HepG2 (cell line): ENCODE measurements at regions not wholly inside any gene's neighbourhood (a gene's known extent, or its start where the extent isn't known, plus 50 kb on each side); places are given as distances from the start of the nearest gene placed in this dataset.
A peak's percentile ranks its signal among the peaks of the same experiment; 100 is the strongest.

Experiments
- ATAC-seq: fragments of 200-7000 bp; cut with Tn5 transposase; 3 replicates; pipeline ENCODE4 v1.9.1; 2020; ENCODE audit warnings: mild to moderate bottlenecking, moderate library complexity
- BruUV-seq: library from RNA; stranded (reverse); fragments of 400-500 nt; replicated peaks from 2 replicates; lab custom pipeline; 2021; lab: Mats Ljungman, UMichigan
- CTCF ChIA-PET: fragments of 300-600 bp; formaldehyde crosslinking; extraction: SDS; loops from one replicate; lab custom pipeline; 2021; ENCODE audit warnings: low total read pairs, inconsistent platforms, low intra/inter-chr PET ratio; lab: Yijun Ruan, JAX
- POLR2A ChIA-PET: fragments of 350-600 bp; sonication (Branson Sonifier 250); formaldehyde crosslinking; loops from one replicate; lab custom pipeline; 2020; ENCODE audit warnings: antibody characterized with exemption, inconsistent platforms; lab: Yijun Ruan, JAX
- DNase-seq: peaks from one replicate; pipeline ENCODE4 v3.0.0-alpha.2; 2015; ENCODE audit warnings: low spot score
- FAIRE-seq: peaks from 3 replicates; lab custom pipeline; 2011; peaks lifted over from hg19 to GRCh38; lab: Jason Lieb, UNC
- H2AFZ ChIP-seq: one replicate; pipeline ENCODE4 v1.6.1; 2011; ENCODE audit warnings: low read length, inconsistent platforms
- H3K27ac ChIP-seq: fragments of 300-600 bp; 3 replicates; pipeline ENCODE4 v1.8.0; 2011; ENCODE audit warnings: mixed run types, mild to moderate bottlenecking, mixed read lengths, low read length, inconsistent platforms; ENCODE audit not compliant: insufficient read depth; ENCODE audit errors: extremely low read length
- H3K27me3 ChIP-seq, 2 experiments: fragments of 200-600 bp in 1 of 2; 2 replicates in 1 of 2; 3 replicates in 1 of 2; pipeline versions ENCODE4 v1.6.0 to v1.8.0; 2011; ENCODE audit warnings: low read length in 2 of 2, mild to moderate bottlenecking in 2 of 2, moderate library complexity in 2 of 2, inconsistent platforms in 1 of 2; ENCODE audit not compliant: insufficient read depth in 2 of 2, control insufficient read depth in 1 of 2
- H3K36me3 ChIP-seq, 2 experiments: fragments of 200-600 bp in 1 of 2; replicated peaks in 1 of 2; 2 replicates in 1 of 2; 3 replicates in 1 of 2; pipeline versions ENCODE4 v1.5.1 to v1.8.0; 2011; ENCODE audit warnings: low read length in 2 of 2, inconsistent platforms in 1 of 2; ENCODE audit not compliant: insufficient read depth in 2 of 2, control insufficient read depth in 1 of 2
- H3K4me1 ChIP-seq: 2 replicates; pipeline ENCODE4 v1.5.1; 2012; ENCODE audit warnings: low read length, inconsistent platforms; ENCODE audit not compliant: insufficient read depth
- H3K4me2 ChIP-seq: 2 replicates; pipeline ENCODE4 v1.6.0; 2011; ENCODE audit warnings: low read depth, low read length, inconsistent platforms
- H3K4me3 ChIP-seq, 3 experiments: fragments of 200-600 bp in 1 of 3; sonication (generic), shearing (Covaris generic) in 1 of 3; replicated peaks in 1 of 3; 2 replicates each; pipeline ENCODE4 v1.5.1; 2011 to 2016; ENCODE audit warnings: low read length in 3 of 3, inconsistent platforms in 2 of 3, low read depth in 2 of 3, mild to moderate bottlenecking in 2 of 3, control low read depth in 1 of 3, mixed read lengths in 1 of 3; ENCODE audit not compliant: insufficient read depth in 1 of 3
- H3K79me2 ChIP-seq: one replicate; pipeline ENCODE4 v1.6.1; 2011; ENCODE audit warnings: low read length, inconsistent platforms; ENCODE audit not compliant: insufficient read depth
- H3K9ac ChIP-seq: 2 replicates; pipeline ENCODE4 v1.6.0; 2011; ENCODE audit warnings: mild to moderate bottlenecking, low read depth, low read length, inconsistent platforms; ENCODE audit not compliant: insufficient read depth
- H3K9me3 ChIP-seq: 2 replicates; pipeline ENCODE4 v1.5.1; 2012; ENCODE audit warnings: mild to moderate bottlenecking, low read length
- H4K20me1 ChIP-seq: 2 replicates; pipeline ENCODE4 v1.6.0; 2011; ENCODE audit warnings: inconsistent platforms, mild to moderate bottlenecking, low read length, moderate library complexity; ENCODE audit not compliant: insufficient read depth
- CREB1 ChIP-seq, 2 experiments: fragments of 450-650 bp in 1 of 2; IDR thresholded peaks; 2 replicates each; pipeline ENCODE4 v1.6.1; 2016 to 2017; ENCODE audit warnings: control low read depth in 1 of 2, mild to moderate bottlenecking in 1 of 2, missing compliant biosample characterization in 1 of 2, missing genetic modification characterization in 1 of 2
- EHMT2 ChIP-seq: fragments of 200-600 bp; sonication (generic); IDR thresholded peaks from 2 replicates; pipeline ENCODE4 v1.7.0; 2017; ENCODE audit warnings: antibody characterized with exemption, low read depth, low read length, borderline replicate concordance
- HDAC6 ChIP-seq: fragments of 200-600 bp; sonication (generic); IDR thresholded peaks from 2 replicates; pipeline ENCODE4 v1.7.0; 2017; ENCODE audit warnings: mild to moderate bottlenecking, antibody characterized with exemption, low read length, low read depth
- HNF4G ChIP-seq, 2 experiments: sonication (generic) in 1 of 2; formaldehyde crosslinking in 1 of 2; IDR thresholded peaks; 2 replicates each; pipeline versions ENCODE4 v1.4.0 to v1.6.1; 2011 to 2020; ENCODE audit warnings: borderline replicate concordance in 2 of 2, low read depth in 2 of 2, mild to moderate bottlenecking in 2 of 2, low read length in 1 of 2, missing genetic modification reagents in 1 of 2, moderate library complexity in 1 of 2
- ISL2 ChIP-seq: sonication (generic); formaldehyde crosslinking; IDR thresholded peaks from 2 replicates; pipeline ENCODE4 v1.5.0; 2020; ENCODE audit warnings: missing genetic modification reagents
- KDM4B ChIP-seq: sonication (generic); formaldehyde crosslinking; IDR thresholded peaks from 2 replicates; pipeline ENCODE4 v1.4.0; 2020; ENCODE audit warnings: missing genetic modification reagents
- MEIS2 ChIP-seq: sonication (generic); formaldehyde crosslinking; IDR thresholded peaks from 2 replicates; pipeline ENCODE4 v1.9.0; 2021; ENCODE audit warnings: mild to moderate bottlenecking, missing genetic modification reagents
- NCOA2 ChIP-seq: sonication (generic); formaldehyde crosslinking; IDR thresholded peaks from 2 replicates; pipeline ENCODE4 v1.8.0; 2022; ENCODE audit warnings: inconsistent platforms
- SAP130 ChIP-seq: IDR thresholded peaks from 2 replicates; pipeline ENCODE4 v1.6.1; 2016; ENCODE audit warnings: low read depth
- SMARCE1 ChIP-seq: fragments of 450-650 bp; IDR thresholded peaks from 2 replicates; pipeline ENCODE4 v1.6.1; 2017; ENCODE audit warnings: borderline replicate concordance
- TBX2 ChIP-seq: sonication (generic); formaldehyde crosslinking; IDR thresholded peaks from 2 replicates; pipeline ENCODE4 v1.5.0; 2020; ENCODE audit warnings: missing genetic modification reagents, mild to moderate bottlenecking, borderline replicate concordance
- THAP8 ChIP-seq: sonication (generic); formaldehyde crosslinking; IDR thresholded peaks from 2 replicates; pipeline ENCODE4 v1.5.1; 2020; ENCODE audit warnings: missing genetic modification reagents, mild to moderate bottlenecking, borderline replicate concordance
- TIGD3 ChIP-seq: sonication (generic); formaldehyde crosslinking; IDR thresholded peaks from 2 replicates; pipeline ENCODE4 v1.5.1; 2020; ENCODE audit warnings: mild to moderate bottlenecking, missing genetic modification reagents, borderline replicate concordance
- ZNF576 ChIP-seq: sonication (generic); formaldehyde crosslinking; IDR thresholded peaks from 2 replicates; pipeline ENCODE4 v1.4.0; 2020; ENCODE audit warnings: mild to moderate bottlenecking, missing genetic modification reagents
- ZNF639 ChIP-seq: conservative IDR thresholded peaks from 2 replicates; pipeline ENCODE4 v1.6.1; 2018; ENCODE audit warnings: missing genetic modification reagents
- ZNF644 ChIP-seq: IDR thresholded peaks from 2 replicates; pipeline ENCODE4 v1.6.1; 2016; ENCODE audit warnings: low read depth
- ZNF780A ChIP-seq: sonication (generic); formaldehyde crosslinking; IDR thresholded peaks from 2 replicates; pipeline ENCODE4 v1.8.0; 2022; ENCODE audit warnings: mild to moderate bottlenecking, missing genetic modification reagents, moderate library complexity
- ZNF816 ChIP-seq: sonication (generic); formaldehyde crosslinking; IDR thresholded peaks from 2 replicates; pipeline ENCODE4 v1.8.0; 2022; ENCODE audit warnings: missing genetic modification reagents, mild to moderate bottlenecking, borderline replicate concordance
- ZNF850 ChIP-seq: sonication (generic); formaldehyde crosslinking; conservative IDR thresholded peaks from 2 replicates; pipeline ENCODE4 v1.9.0; 2021; ENCODE audit warnings: mild to moderate bottlenecking, missing genetic modification reagents
- ZNF891 ChIP-seq: sonication (generic); formaldehyde crosslinking; IDR thresholded peaks from 2 replicates; pipeline ENCODE4 v1.5.0; 2020; ENCODE audit warnings: mild to moderate bottlenecking, missing genetic modification reagents
- WGBS: methylation state at CpG from one replicate; pipeline ENCODE4 v1.1.6; 2017; ENCODE audit warnings: low lambda C conversion rate; 5-methylcytosine and 5-hydroxymethylcytosine counted together
- in situ Hi-C: cut with HindIII; loops from 2 replicates; pipeline ENCODE4 v1.10.0; 2017; ENCODE audit warnings: low pct_unique_long_range_greater_than_20kb; ENCODE audit not compliant: extremely low pct_ligation_motif_present
- intact Hi-C: fragments of 100-400 bp; cut with micrococcal nuclease; formaldehyde crosslinking; loops from one replicate; pipeline ENCODE4 v1.10.0; 2022; ENCODE audit not compliant: unreplicated experiment

- Histone ChIP-seq H2AFZ (no peak overlapping the region), H3K9ac (no peak overlapping the region), H3K79me2 (no peaks in the 10 kb centered on the region), H3K27me3 (no peaks in the 10 kb centered on the region), H4K20me1 (no peaks in the 10 kb centered on the region), H3K4me1 (peaks cover 69% of the 10 kb centered on the region), H3K9me3 (no peaks in the 10 kb centered on the region), H3K4me2 (peak overlapping the region; percentile 48), H3K4me3 (no peak overlapping the region), H3K27ac (peak overlapping the region; percentile 77), H3K36me3 (no peaks in the 10 kb centered on the region; a peak in 1 of 5 replicates)
- ChIA-PET POLR2A (interaction anchor here (0.7 to 1.8 kb wide), 11 partner anchors 8 to 205 kb away, joined by 3 to 16 read pairs (median 4); partner anchors contain the start of gene SLC38A2), CTCF (no interaction called here)
- intact Hi-C loops (loop anchor here (5.0 kb wide), 1 partner anchor 80 kb away; no protein-coding TSS in a partner anchor), in situ Hi-C loops (no loop called here)
- FAIRE-seq (peak; percentile 34), DNase-seq (peak; percentile 89), ATAC-seq (peak; percentile 90)
- BruUV-seq: no TSS peak
- WGBS: 79% methylated on average over 5 of the region's 5 CpGs
- TF ChIP-seq ZNF639 (no peak), ZNF850 (no peak), HDAC6 (no peak), MEIS2 (CRISPR knock-in tag) (no peak), NCOA2 (CRISPR knock-in tag) (peak; percentile 59), ZNF891 (no peak), ZNF816 (CRISPR knock-in tag) (no peak), HNF4G (IDR thresholded peaks at IDR 0.05; ENCODE audit: borderline replicate concordance, low read depth, low read length) (peak; percentile 86), HNF4G (CRISPR knock-in tag; IDR thresholded peaks at IDR 0.05; ENCODE audit: borderline replicate concordance, low read depth) (peak; percentile 25; the same call in 1 of the 2 replicates), TBX2 (CRISPR knock-in tag) (peak; percentile 39; the same call in 1 of the 2 replicates), ZNF780A (no peak), CREB1 (IDR thresholded peaks at IDR 0.05) (no peak), CREB1 (CRISPR knock-in tag; IDR thresholded peaks at IDR 0.05) (0 out of 2 replicates have a peak, but pooled peaks have one; percentile 25), THAP8 (CRISPR knock-in tag) (no peak), TIGD3 (CRISPR knock-in tag) (no peak), ZNF576 (CRISPR knock-in tag) (no peak), ISL2 (CRISPR knock-in tag) (peak; percentile 17; the same call in 1 of the 2 replicates), EHMT2 (peak; percentile 77; the same call in 1 of the 2 replicates), SMARCE1 (no peak), KDM4B (CRISPR knock-in tag) (peak; percentile 20; the same call in 1 of the 2 replicates), ZNF644 (CRISPR knock-in tag) (peak; percentile 79; the same call in 1 of the 2 replicates), SAP130 (CRISPR knock-in tag) (peak; percentile 16; the same call in 1 of the 2 replicates)
Measured at GRCh38 chr12:46577063-46577776, 204.6 kb upstream of the SLC38A2 start.
